ENCODE measurements at regions not wholly inside any gene's neighbourhood (a gene's known extent, or its start where the extent isn't known, plus 50 kb on each side); places are given as distances from the start of the nearest gene placed in this dataset.

DNA sequence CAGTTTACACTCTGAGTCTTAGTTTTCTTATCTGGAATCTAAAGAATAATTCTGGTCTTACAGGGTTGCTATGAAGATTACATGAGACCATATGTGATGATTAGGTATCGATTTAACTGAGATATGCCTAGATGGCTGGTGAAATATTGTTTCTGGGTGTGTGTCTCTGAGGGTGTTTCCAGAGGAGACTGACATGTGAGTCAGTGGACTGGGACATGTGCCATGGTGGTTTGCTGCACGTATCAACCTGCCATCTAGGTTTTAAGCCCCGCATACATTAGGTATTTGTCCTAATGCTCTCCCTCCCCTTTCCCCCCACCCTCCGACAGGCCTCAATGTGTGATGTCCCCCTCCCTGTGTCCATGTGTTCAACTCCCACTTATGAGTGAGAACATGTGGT, 186.0 kb upstream of the CXorf66 start:
- TF ChIP-seq, protein P1, sequence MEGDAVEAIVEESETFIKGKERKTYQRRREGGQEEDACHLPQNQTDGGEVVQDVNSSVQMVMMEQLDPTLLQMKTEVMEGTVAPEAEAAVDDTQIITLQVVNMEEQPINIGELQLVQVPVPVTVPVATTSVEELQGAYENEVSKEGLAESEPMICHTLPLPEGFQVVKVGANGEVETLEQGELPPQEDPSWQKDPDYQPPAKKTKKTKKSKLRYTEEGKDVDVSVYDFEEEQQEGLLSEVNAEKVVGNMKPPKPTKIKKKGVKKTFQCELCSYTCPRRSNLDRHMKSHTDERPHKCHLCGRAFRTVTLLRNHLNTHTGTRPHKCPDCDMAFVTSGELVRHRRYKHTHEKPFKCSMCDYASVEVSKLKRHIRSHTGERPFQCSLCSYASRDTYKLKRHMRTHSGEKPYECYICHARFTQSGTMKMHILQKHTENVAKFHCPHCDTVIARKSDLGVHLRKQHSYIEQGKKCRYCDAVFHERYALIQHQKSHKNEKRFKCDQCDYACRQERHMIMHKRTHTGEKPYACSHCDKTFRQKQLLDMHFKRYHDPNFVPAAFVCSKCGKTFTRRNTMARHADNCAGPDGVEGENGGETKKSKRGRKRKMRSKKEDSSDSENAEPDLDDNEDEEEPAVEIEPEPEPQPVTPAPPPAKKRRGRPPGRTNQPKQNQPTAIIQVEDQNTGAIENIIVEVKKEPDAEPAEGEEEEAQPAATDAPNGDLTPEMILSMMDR (conservative IDR thresholded peaks at IDR 0.05; ENCODE audit: low read depth, low read length), result no peak
- no peak for TF ChIP-seq EZH2 (IDR thresholded peaks at IDR 0.05; ENCODE audit: borderline replicate concordance, low read depth, low read length, poor library complexity, severe bottlenecking)
